ENCODE measurements at regions not wholly inside any gene's neighbourhood (a gene's known extent, or its start where the extent isn't known, plus 50 kb on each side); places are given as distances from the start of the nearest gene placed in this dataset.
A peak's percentile ranks its signal among the peaks of the same experiment; 100 is the strongest.

GRCh38 chr16:6864671-6865070 is 468.0 kb upstream of the RBFOX1 start:
- Histone ChIP-seq H3K27ac (ENCODE audit: low read depth, low read length) (no peak overlapping the region), H3K4me1 (ENCODE audit: control insufficient read depth, insufficient read depth, low read length) (peaks cover 3% of the 10 kb centered on the region), H3K9me3 (ENCODE audit: control insufficient read depth, insufficient read depth, low read length) (no peaks in the 10 kb centered on the region), H3K4me3 (ENCODE audit: low read depth, low read length) (no peak overlapping the region), H3K27me3 (ENCODE audit: control insufficient read depth, insufficient read depth, low read length) (no peaks in the 10 kb centered on the region), H3K36me3 (ENCODE audit: control insufficient read depth, insufficient read depth, low read length) (no peaks in the 10 kb centered on the region)
- no CpG with 5 or more reads among the region's 5 CpGs for WGBS (ENCODE audit: insufficient coverage)
- no peak for DNase-seq (ENCODE audit: low read depth in 4 of 6, low spot score in 6 of 6)

- H3K9me3 ChIP-seq (ENCODE audit: control insufficient read depth, insufficient read depth, low read length) = no peaks in the 10 kb centered on the region
Observed at GRCh38 chr16:6864244-6864643, 468.4 kb upstream of the RBFOX1 start.

GRCh38 chr16:6863135-6863534 is 469.5 kb upstream of the RBFOX1 start:
- no peak for DNase-seq (ENCODE audit: low read depth in 4 of 6, low spot score in 6 of 6)
- no peak overlapping the region for H3K27ac ChIP-seq (ENCODE audit: low read depth, low read length)
- no CpG with 5 or more reads among the region's 2 CpGs for WGBS (ENCODE audit: insufficient coverage)
- no peaks in the 10 kb centered on the region for H3K9me3 ChIP-seq (ENCODE audit: control insufficient read depth, insufficient read depth, low read length)
- H3K4me3 ChIP-seq (ENCODE audit: low read depth, low read length) = no peak overlapping the region
- no peaks in the 10 kb centered on the region for H3K36me3 ChIP-seq (ENCODE audit: control insufficient read depth, insufficient read depth, low read length)
- H3K4me1 ChIP-seq (ENCODE audit: control insufficient read depth, insufficient read depth, low read length) = peaks cover 3% of the 10 kb centered on the region
- H3K27me3 ChIP-seq (ENCODE audit: control insufficient read depth, insufficient read depth, low read length) = no peaks in the 10 kb centered on the region

More at GRCh38 chr16:6864244-6864643, 468.4 kb upstream of the RBFOX1 start:
- DNase-seq (ENCODE audit: low read depth in 4 of 6, low spot score in 6 of 6) = no peak
- Histone ChIP-seq H3K4me3 (ENCODE audit: low read depth, low read length) (no peak overlapping the region), H3K27ac (ENCODE audit: low read depth, low read length) (no peak overlapping the region), H3K36me3 (ENCODE audit: control insufficient read depth, insufficient read depth, low read length) (no peaks in the 10 kb centered on the region), H3K27me3 (ENCODE audit: control insufficient read depth, insufficient read depth, low read length) (no peaks in the 10 kb centered on the region), H3K4me1 (ENCODE audit: control insufficient read depth, insufficient read depth, low read length) (peaks cover 3% of the 10 kb centered on the region)
- WGBS (ENCODE audit: insufficient coverage) = no CpG with 5 or more reads among the region's 4 CpGs

GRCh38 chr16:6861815-6862477 is 470.7 kb upstream of the RBFOX1 start:
- no peaks in the 10 kb centered on the region for H3K36me3 ChIP-seq (ENCODE audit: control insufficient read depth, insufficient read depth, low read length)
- DNase-seq (ENCODE audit: low read depth in 4 of 6, low spot score in 6 of 6) = peak in 2 of 6 donors; percentile 71 to 80
- WGBS (ENCODE audit: insufficient coverage) = 31% methylated on average over 3 of the region's 6 CpGs
- H3K4me1 ChIP-seq (ENCODE audit: control insufficient read depth, insufficient read depth, low read length) = peaks cover 3% of the 10 kb centered on the region
- H3K9me3 ChIP-seq (ENCODE audit: control insufficient read depth, insufficient read depth, low read length) = no peaks in the 10 kb centered on the region
- no peak overlapping the region for H3K27ac ChIP-seq (ENCODE audit: low read depth, low read length)
- no peak overlapping the region for H3K4me3 ChIP-seq (ENCODE audit: low read depth, low read length)
- no peaks in the 10 kb centered on the region for H3K27me3 ChIP-seq (ENCODE audit: control insufficient read depth, insufficient read depth, low read length)

GRCh38 chr16:6861135-6861814 is 471.4 kb upstream of the RBFOX1 start:
- Histone ChIP-seq H3K9me3 (ENCODE audit: control insufficient read depth, insufficient read depth, low read length) (no peaks in the 10 kb centered on the region), H3K27me3 (ENCODE audit: control insufficient read depth, insufficient read depth, low read length) (no peaks in the 10 kb centered on the region), H3K27ac (ENCODE audit: low read depth, low read length) (no peak overlapping the region), H3K36me3 (ENCODE audit: control insufficient read depth, insufficient read depth, low read length) (no peaks in the 10 kb centered on the region), H3K4me3 (ENCODE audit: low read depth, low read length) (no peak overlapping the region), H3K4me1 (ENCODE audit: control insufficient read depth, insufficient read depth, low read length) (peaks cover 3% of the 10 kb centered on the region)
- DNase-seq (ENCODE audit: low read depth in 4 of 6, low spot score in 6 of 6) = peak in 1 of 6 donors; percentile 62
- WGBS (ENCODE audit: insufficient coverage) = 0% methylated on average over 1 of the region's 8 CpGs

GRCh38 chr16:6857575-6857974 is 475.1 kb upstream of the RBFOX1 start:
- Histone ChIP-seq H3K4me1 (ENCODE audit: control insufficient read depth, insufficient read depth, low read length) (peaks cover 3% of the 10 kb centered on the region), H3K27ac (ENCODE audit: low read depth, low read length) (no peak overlapping the region), H3K9me3 (ENCODE audit: control insufficient read depth, insufficient read depth, low read length) (no peaks in the 10 kb centered on the region), H3K4me3 (ENCODE audit: low read depth, low read length) (no peak overlapping the region), H3K36me3 (ENCODE audit: control insufficient read depth, insufficient read depth, low read length) (no peaks in the 10 kb centered on the region), H3K27me3 (ENCODE audit: control insufficient read depth, insufficient read depth, low read length) (no peaks in the 10 kb centered on the region)
- peak in 1 of 6 donors; percentile 88 for DNase-seq (ENCODE audit: low read depth in 4 of 6, low spot score in 6 of 6)
- 17% methylated on average over 1 of the region's 5 CpGs for WGBS (ENCODE audit: insufficient coverage)

- H3K4me3 ChIP-seq (ENCODE audit: low read depth, low read length) = no peak overlapping the region
- DNase-seq (ENCODE audit: low read depth in 4 of 6, low spot score in 6 of 6) = no peak
Observed at GRCh38 chr16:6856578-6856977, 476.1 kb upstream of the RBFOX1 start.

GRCh38 chr16:6853565-6853964 is 479.1 kb upstream of the RBFOX1 start:
- Histone ChIP-seq H3K9me3 (ENCODE audit: control insufficient read depth, insufficient read depth, low read length) (no peaks in the 10 kb centered on the region), H3K27me3 (ENCODE audit: control insufficient read depth, insufficient read depth, low read length) (no peaks in the 10 kb centered on the region), H3K4me3 (ENCODE audit: low read depth, low read length) (no peak overlapping the region), H3K36me3 (ENCODE audit: control insufficient read depth, insufficient read depth, low read length) (no peaks in the 10 kb centered on the region), H3K27ac (ENCODE audit: low read depth, low read length) (no peak overlapping the region), H3K4me1 (ENCODE audit: control insufficient read depth, insufficient read depth, low read length) (no peaks in the 10 kb centered on the region)
- 50% methylated on average over 2 of the region's 6 CpGs for WGBS (ENCODE audit: insufficient coverage)
- DNase-seq (ENCODE audit: low read depth in 4 of 6, low spot score in 6 of 6) = peak in 1 of 6 donors; percentile 76

More at GRCh38 chr16:6856578-6856977, 476.1 kb upstream of the RBFOX1 start:
- H3K27me3 ChIP-seq (ENCODE audit: control insufficient read depth, insufficient read depth, low read length) = no peaks in the 10 kb centered on the region
- H3K9me3 ChIP-seq (ENCODE audit: control insufficient read depth, insufficient read depth, low read length) = no peaks in the 10 kb centered on the region
- no peaks in the 10 kb centered on the region for H3K36me3 ChIP-seq (ENCODE audit: control insufficient read depth, insufficient read depth, low read length)
- no peak overlapping the region for H3K27ac ChIP-seq (ENCODE audit: low read depth, low read length)
- 77% methylated on average over 2 of the region's 5 CpGs for WGBS (ENCODE audit: insufficient coverage)
- H3K4me1 ChIP-seq (ENCODE audit: control insufficient read depth, insufficient read depth, low read length) = no peaks in the 10 kb centered on the region

- Histone ChIP-seq H3K27ac (ENCODE audit: low read depth, low read length) (no peak overlapping the region), H3K36me3 (ENCODE audit: control insufficient read depth, insufficient read depth, low read length) (no peaks in the 10 kb centered on the region), H3K4me1 (ENCODE audit: control insufficient read depth, insufficient read depth, low read length) (no peaks in the 10 kb centered on the region), H3K27me3 (ENCODE audit: control insufficient read depth, insufficient read depth, low read length) (no peaks in the 10 kb centered on the region), H3K9me3 (ENCODE audit: control insufficient read depth, insufficient read depth, low read length) (no peaks in the 10 kb centered on the region), H3K4me3 (ENCODE audit: low read depth, low read length) (no peak overlapping the region)
- DNase-seq (ENCODE audit: low read depth in 4 of 6, low spot score in 6 of 6) = no peak
- 67% methylated on average over 3 of the region's 3 CpGs for WGBS (ENCODE audit: insufficient coverage)
Observed at GRCh38 chr16:6852643-6853225, 479.9 kb upstream of the RBFOX1 start.

GRCh38 chr16:6846452-6846851 is 486.2 kb upstream of the RBFOX1 start:
- no peak overlapping the region for H3K4me3 ChIP-seq (ENCODE audit: low read depth, low read length)
- no peaks in the 10 kb centered on the region for H3K27me3 ChIP-seq (ENCODE audit: control insufficient read depth, insufficient read depth, low read length)
- H3K27ac ChIP-seq (ENCODE audit: low read depth, low read length) = no peak overlapping the region
- H3K9me3 ChIP-seq (ENCODE audit: control insufficient read depth, insufficient read depth, low read length) = no peaks in the 10 kb centered on the region
- no peaks in the 10 kb centered on the region for H3K4me1 ChIP-seq (ENCODE audit: control insufficient read depth, insufficient read depth, low read length)
- H3K36me3 ChIP-seq (ENCODE audit: control insufficient read depth, insufficient read depth, low read length) = no peaks in the 10 kb centered on the region
- no peak for DNase-seq (ENCODE audit: low read depth in 4 of 6, low spot score in 6 of 6)
- WGBS (ENCODE audit: insufficient coverage) = 96% methylated on average over 4 of the region's 8 CpGs
